K562 (cell line): ENCODE measurements at regions not wholly inside any gene's neighbourhood (a gene's known extent, or its start where the extent isn't known, plus 50 kb on each side); places are given as distances from the start of the nearest gene placed in this dataset.

Experiments
- ATAC-seq: fragments of 200-7000 bp; cut with Tn5 transposase; 3 replicates; pipeline ENCODE4 v1.9.1; 2020; ENCODE audit warnings: moderate library complexity
- BruUV-seq: library from RNA; stranded (reverse); fragments of 400-500 nt; replicated peaks from 2 replicates; lab custom pipeline; 2021; lab: Mats Ljungman, UMichigan
- CTCF ChIA-PET: fragments of 300-600 bp; formaldehyde crosslinking; extraction: SDS; loops from one replicate; lab custom pipeline; 2021; ENCODE audit warnings: low intra/inter-chr PET ratio; lab: Yijun Ruan, JAX
- POLR2A ChIA-PET: fragments of 300-600, 350-650 bp; sonication (Branson Sonifier 250); formaldehyde crosslinking; extraction: SDS; loops from one replicate; lab custom pipeline; 2021; ENCODE audit warnings: antibody characterized with exemption, inconsistent platforms; lab: Yijun Ruan, JAX
- DNase-seq, 4 experiments: peaks; one replicate each; pipeline versions ENCODE4 v3.0.0 to v3.0.0-alpha.2; 2011 to 2018; ENCODE audit warnings: low spot score in 3 of 4, mixed read lengths in 3 of 4; ENCODE audit errors: extremely low read depth in 1 of 4
- FAIRE-seq: peaks from 2 replicates; lab custom pipeline; 2011; peaks lifted over from hg19 to GRCh38; lab: Jason Lieb, UNC
- H2AFZ ChIP-seq: 2 replicates; pipeline ENCODE4 v1.6.0; 2011; ENCODE audit warnings: low read depth, low read length, control low read depth, inconsistent platforms
- H3K27ac ChIP-seq: fragments of 200-600 bp; 3 replicates; pipeline ENCODE4 v1.8.0; 2011; ENCODE audit warnings: low read depth, mild to moderate bottlenecking, control low read depth, inconsistent platforms, low read length, moderate library complexity, mixed read lengths; ENCODE audit errors: extremely low read depth
- H3K27me3 ChIP-seq, 2 experiments: fragments of 300-600 bp in 1 of 2; 2 replicates in 1 of 2; 3 replicates in 1 of 2; pipeline versions ENCODE4 v1.6.0 to v1.8.0; 2011; ENCODE audit warnings: inconsistent platforms in 2 of 2, low read length in 2 of 2, mild to moderate bottlenecking in 1 of 2, mixed read lengths in 1 of 2, moderate library complexity in 1 of 2; ENCODE audit not compliant: control insufficient read depth in 2 of 2, insufficient read depth in 2 of 2
- H3K36me3 ChIP-seq: fragments of 300-600 bp; 3 replicates; pipeline ENCODE4 v1.8.0; 2011; ENCODE audit warnings: mild to moderate bottlenecking, low read length, inconsistent platforms; ENCODE audit not compliant: control insufficient read depth, insufficient read depth
- H3K4me1 ChIP-seq, 2 experiments: fragments of 200-600 bp in 1 of 2; replicated peaks in 1 of 2; 2 replicates in 1 of 2; 3 replicates in 1 of 2; pipeline versions ENCODE4 v1.5.1 to v1.8.0; 2011; ENCODE audit warnings: inconsistent platforms in 2 of 2, low read length in 2 of 2, mild to moderate bottlenecking in 1 of 2, mixed read lengths in 1 of 2, moderate library complexity in 1 of 2; ENCODE audit not compliant: control insufficient read depth in 2 of 2, insufficient read depth in 2 of 2
- H3K4me2 ChIP-seq: 2 replicates; pipeline ENCODE4 v1.6.1; 2011; ENCODE audit warnings: low read length, control low read depth, inconsistent platforms, mixed read lengths; ENCODE audit not compliant: insufficient read depth
- H3K4me3 ChIP-seq: fragments of 200-600 bp; sonication (generic), shearing (Covaris generic); 2 replicates; pipeline ENCODE4 v1.5.1; 2016; ENCODE audit warnings: control low read depth, inconsistent platforms
- H3K79me2 ChIP-seq: fragments of 200-600 bp; 3 replicates; pipeline ENCODE4 v1.8.0; 2011; ENCODE audit warnings: low read length, inconsistent platforms; ENCODE audit not compliant: control insufficient read depth, insufficient read depth
- H3K9ac ChIP-seq, 2 experiments: 2 replicates each; pipeline versions ENCODE4 v1.6.0 to v1.6.1; 2011; ENCODE audit warnings: low read depth in 2 of 2, low read length in 2 of 2, control low read depth in 1 of 2, inconsistent platforms in 1 of 2, mild to moderate bottlenecking in 1 of 2, mixed read lengths in 1 of 2; ENCODE audit not compliant: insufficient read depth in 1 of 2
- H3K9me1 ChIP-seq: one replicate; pipeline ENCODE4 v1.6.0; 2011; ENCODE audit warnings: inconsistent platforms, mild to moderate bottlenecking, low read length, moderate library complexity; ENCODE audit not compliant: control insufficient read depth, insufficient read depth
- H3K9me3 ChIP-seq: replicated peaks from 2 replicates; pipeline ENCODE4 v1.5.1; 2011; ENCODE audit warnings: low read depth, low read length, inconsistent platforms; ENCODE audit not compliant: control insufficient read depth, insufficient read depth
- H4K20me1 ChIP-seq: replicated peaks from 2 replicates; pipeline ENCODE4 v1.6.1; 2011; ENCODE audit warnings: low read length, inconsistent platforms, mixed read lengths; ENCODE audit not compliant: control insufficient read depth, insufficient read depth
- AFF4 ChIP-seq: sonication (generic); formaldehyde crosslinking; IDR thresholded peaks from 2 replicates; pipeline ENCODE4 v1.8.0; 2023; ENCODE audit warnings: mild to moderate bottlenecking, missing genetic modification reagents
- CCNT2 ChIP-seq: IDR thresholded peaks from 2 replicates; pipeline ENCODE4 v1.6.1; 2011; ENCODE audit warnings: borderline replicate concordance, low read depth, mild to moderate bottlenecking, moderate library complexity, mixed read lengths, low read length; ENCODE audit not compliant: insufficient read length; ENCODE audit errors: extremely low read depth
- CGGBP1 ChIP-seq: fragments of 250-450 bp; sonication (Bioruptor Pico); IDR thresholded peaks from 2 replicates; pipeline ENCODE4 v1.9.0; 2021; ENCODE audit warnings: mild to moderate bottlenecking
- EP300 ChIP-seq: IDR thresholded peaks from 2 replicates; pipeline ENCODE4 v1.6.1; 2012; ENCODE audit warnings: low read length, improper control_type of control experiment
- FOXJ2 ChIP-seq: fragments of 200-800 bp; sonication (Bioruptor generic); IDR thresholded peaks from 2 replicates; pipeline ENCODE4 v1.6.1; 2016; ENCODE audit warnings: missing genetic modification characterization, missing compliant biosample characterization
- HDAC6 ChIP-seq: IDR thresholded peaks from 2 replicates; pipeline ENCODE4 v1.6.1; 2012; ENCODE audit warnings: low read depth, mild to moderate bottlenecking, control low read depth, inconsistent platforms, low read length, moderate library complexity
- MTA3 ChIP-seq: fragments of 450-650 bp; formaldehyde crosslinking; IDR thresholded peaks from 2 replicates; pipeline ENCODE4 v1.6.1; 2017; ENCODE audit warnings: mild to moderate bottlenecking, borderline replicate concordance
- PRMT5 ChIP-seq: sonication (generic); formaldehyde crosslinking; IDR thresholded peaks from 2 replicates; pipeline ENCODE4 v1.5.0; 2020; ENCODE audit warnings: missing genetic modification reagents
- RBM15 ChIP-seq: fragments of 200-400 bp; formaldehyde crosslinking; IDR thresholded peaks from 2 replicates; pipeline ENCODE4 v1.6.1; 2018; ENCODE audit warnings: mild to moderate bottlenecking, low read length, moderate library complexity; ENCODE audit not compliant: insufficient read depth
- RHOXF2B ChIP-seq: fragments of 250-450 bp; sonication (Bioruptor Pico); conservative IDR thresholded peaks from 2 replicates; pipeline ENCODE4 v1.5.1; 2021
- TBP ChIP-seq: optimal IDR thresholded peaks from 2 replicates; pipeline ENCODE3; 2011; ENCODE audit warnings: low read depth, low read length, improper control_type of control experiment
- ZC3H4 ChIP-seq: sonication (generic); formaldehyde crosslinking; IDR thresholded peaks from 2 replicates; pipeline ENCODE4 v1.9.0; 2021; ENCODE audit warnings: missing genetic modification reagents, borderline replicate concordance
- ZNF644 ChIP-seq: fragments of 200-800 bp; sonication (Bioruptor generic); IDR thresholded peaks from 2 replicates; pipeline ENCODE4 v1.6.1; 2016; ENCODE audit warnings: low read depth, missing genetic modification characterization, missing compliant biosample characterization
- ZNF77 ChIP-seq: fragments of 250-450 bp; sonication (Bioruptor Pico); IDR thresholded peaks from 2 replicates; pipeline ENCODE4 v1.5.0; 2020
- WGBS: fragments of 100-300 bp; shearing (Covaris generic); methylation state at CpG from one replicate; pipeline ENCODE4 v1.1.6; 2016; ENCODE audit warnings: low coverage, mixed read lengths; ENCODE audit not compliant: insufficient coverage; ENCODE audit errors: missing lambda C conversion rate; 5-methylcytosine and 5-hydroxymethylcytosine counted together
- in situ Hi-C: fragments of 300-500 bp; cut with MboI; formaldehyde crosslinking; loops from 4 replicates; pipeline ENCODE4 v1.15.0; 2018; ENCODE audit warnings: inconsistent platforms, mixed read lengths
- intact Hi-C: fragments of 100-400 bp; cut with micrococcal nuclease; formaldehyde crosslinking; loops from 2 replicates; pipeline ENCODE4 v1.14.2; 2022

GRCh38 chr19:30672926-30673325, 300.7 kb downstream of the ZNF536 start (continued):
- no peak for TF ChIP-seq PRMT5 (CRISPR knock-in tag)
- TF ChIP-seq AFF4 (CRISPR knock-in tag): no peak
- no peak for TF ChIP-seq RHOXF2B
- no peak for TF ChIP-seq ZNF77 (CRISPR knock-in tag)

GRCh38 chr19:30671622-30672051, 299.5 kb downstream of the ZNF536 start:
- BruUV-seq: no TSS peak
- H3K27me3 ChIP-seq: peaks cover 3 to 31% of the 10 kb centered on the region in 2 experiments; a peak in 2 of 5 replicates
- in situ Hi-C loops: no loop called here

More at GRCh38 chr19:30671622-30672051, 299.5 kb downstream of the ZNF536 start:
- WGBS: 0% methylated on average over 9 of the region's 9 CpGs
- Histone ChIP-seq H3K9ac (no peak overlapping the region), H3K9me3 (no peaks in the 10 kb centered on the region), H3K79me2 (no peaks in the 10 kb centered on the region), H2AFZ (no peak overlapping the region), H4K20me1 (peaks cover 16% of the 10 kb centered on the region; the same call in 1 of the 2 replicates), H3K27ac (no peak overlapping the region), H3K9me1 (no peaks in the 10 kb centered on the region), H3K4me1 (peaks cover 0 to 5% of the 10 kb centered on the region in 2 experiments; a peak in 1 of 5 replicates), H3K4me2 (no peak overlapping the region), H3K36me3 (no peaks in the 10 kb centered on the region), H3K4me3 (no peak overlapping the region)
- no peak for DNase-seq
- no peak for FAIRE-seq
- TF ChIP-seq ZNF644 (tag) (no peak), TBP (no peak), ZC3H4 (no peak), RBM15 (no peak), CGGBP1 (no peak), FOXJ2 (tag) (no peak), HDAC6 (no peak), CCNT2 (no peak), EP300 (no peak), MTA3 (no peak)
- intact Hi-C loops: no loop called here
- CTCF ChIA-PET: no interaction called here
- no peak for ATAC-seq
- POLR2A ChIA-PET: no interaction called here
